Activated naive CD8-positive, alpha-beta T cell treated with anti-CD3 and anti-CD28 coated beads, Interleukin-2, amount 10 ng/mL, durations not matched to agents 7 days and 5 days (primary cell): ENCODE measurements at regions not wholly inside any gene's neighbourhood (a gene's known extent, or its start where the extent isn't known, plus 50 kb on each side); places are given as distances from the start of the nearest gene placed in this dataset.
"Not testable (repeated sequence)": the region's sequence is repeated elsewhere in the genome, so short reads cannot be mapped to it uniquely, and the experiment has no call there.

Experiments used
- ATAC-seq: fragments of 150-1000 bp; cut with Tn5 transposase; one replicate; pipeline ENCODE4 v1.10.0; 2021; ENCODE audit warnings: low read depth, moderate library complexity
- POLR2A ChIA-PET: fragments of 350-600 bp; sonication (Branson Sonifier 250); formaldehyde crosslinking; loops from one replicate; lab custom pipeline; 2021; ENCODE audit warnings: antibody characterized with exemption; lab: Charles Lee
- DNase-seq: peaks from one replicate; pipeline ENCODE4 v3.0.0; 2021
- H3K27ac Mint-ChIP-seq: one replicate; pipeline ENCODE4 v1.8.0; 2022; ENCODE audit warnings: mild to moderate bottlenecking, mixed read lengths
- H3K27me3 Mint-ChIP-seq: one replicate; pipeline ENCODE4 v1.8.0; 2022; ENCODE audit warnings: mild to moderate bottlenecking, moderate library complexity, mixed read lengths
- H3K36me3 Mint-ChIP-seq: one replicate; pipeline ENCODE4 v1.8.0; 2021; ENCODE audit warnings: mild to moderate bottlenecking, mixed read lengths
- H3K4me1 Mint-ChIP-seq: one replicate; pipeline ENCODE4 v1.8.0; 2021; ENCODE audit warnings: mixed read lengths
- H3K4me3 Mint-ChIP-seq: one replicate; pipeline ENCODE4 v1.8.0; 2022; ENCODE audit warnings: mild to moderate bottlenecking, moderate library complexity, mixed read lengths
- H3K9me3 Mint-ChIP-seq: one replicate; pipeline ENCODE4 v1.8.0; 2021; ENCODE audit warnings: mixed read lengths

DNA sequence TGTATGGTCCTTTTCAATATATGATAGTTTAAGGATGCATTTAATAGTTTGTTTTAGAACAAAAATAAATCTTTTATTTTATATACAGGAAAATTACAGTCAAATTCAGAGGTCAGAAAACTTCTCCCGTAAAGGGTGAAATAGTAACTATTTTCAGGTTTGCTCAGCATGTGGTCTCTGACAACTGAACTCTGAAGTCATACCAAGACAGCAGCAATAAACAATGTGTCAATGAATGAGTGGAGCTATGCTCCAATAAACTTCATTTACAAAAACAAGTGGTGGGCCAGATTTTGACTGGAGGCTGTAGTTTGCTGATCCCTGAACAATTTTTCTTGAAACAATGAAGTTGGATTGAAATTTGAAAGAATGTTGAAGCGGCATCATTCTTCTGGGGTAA is 123.6 kb downstream of the ZNF248 start:
- H3K4me1 Mint-ChIP-seq = no peaks in the 10 kb centered on the region
- POLR2A ChIA-PET = no interaction called here
- H3K27ac Mint-ChIP-seq = no peak overlapping the region
- DNase-seq (no peak), ATAC-seq (no peak)
- H3K36me3 Mint-ChIP-seq = no peaks in the 10 kb centered on the region
- peaks cover 3% of the 10 kb centered on the region for H3K9me3 Mint-ChIP-seq
- H3K27me3 Mint-ChIP-seq = no peaks in the 10 kb centered on the region
- H3K4me3 Mint-ChIP-seq = no peak overlapping the region

DNA sequence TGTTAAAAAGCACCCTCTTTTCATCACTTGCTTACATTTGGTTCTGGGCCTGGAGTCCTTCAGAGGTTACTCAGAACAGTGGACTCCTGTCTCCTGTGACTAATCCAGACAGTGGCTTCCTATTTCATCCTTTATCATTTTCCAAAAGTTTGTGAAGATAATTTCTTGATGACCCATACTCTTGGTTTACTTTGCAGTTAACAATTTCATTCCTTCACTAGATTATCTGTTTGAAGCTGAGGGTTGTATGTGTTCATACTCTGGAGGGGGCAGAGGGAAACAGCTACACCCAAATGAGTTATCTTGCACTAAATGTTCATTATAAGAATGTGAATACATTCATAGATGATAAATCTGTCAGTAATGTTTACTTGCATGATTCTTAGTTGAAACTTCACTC is 124.7 kb downstream of the ZNF248 start:
- DNase-seq (no peak), ATAC-seq (no peak)
- Mint-ChIP-seq H3K27me3 (no peaks in the 10 kb centered on the region), H3K27ac (no peak overlapping the region), H3K4me1 (no peaks in the 10 kb centered on the region), H3K36me3 (no peaks in the 10 kb centered on the region), H3K9me3 (peaks cover 3% of the 10 kb centered on the region), H3K4me3 (no peak overlapping the region)
- POLR2A ChIA-PET = no interaction called here

DNA sequence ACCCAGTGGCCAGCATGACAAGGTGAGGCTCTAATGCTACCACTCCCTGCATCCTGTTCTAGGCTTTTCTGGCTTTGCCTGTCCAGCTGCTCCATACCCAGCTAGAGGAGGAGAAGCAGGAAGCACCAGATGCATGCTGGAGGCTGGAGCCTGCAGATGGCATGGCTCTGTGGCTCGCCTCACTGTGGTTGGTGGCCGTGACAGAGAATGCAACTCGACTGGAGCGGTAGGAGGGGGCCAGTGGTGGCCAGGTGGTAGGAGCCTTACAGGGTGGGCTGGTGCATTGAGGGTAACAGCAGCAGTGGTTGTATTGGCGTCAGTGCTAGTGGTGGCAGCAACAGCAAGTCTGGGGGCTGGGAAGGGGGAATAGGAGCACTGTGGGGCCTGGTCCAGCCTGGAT is 128.6 kb downstream of the ZNF248 start:
- ATAC-seq = no peak
- Mint-ChIP-seq H3K9me3 (peaks cover 1% of the 10 kb centered on the region), H3K4me3 (no peak overlapping the region), H3K36me3 (no peaks in the 10 kb centered on the region), H3K27ac (no peak overlapping the region), H3K4me1 (no peaks in the 10 kb centered on the region), H3K27me3 (no peaks in the 10 kb centered on the region)
- no peak for DNase-seq
- POLR2A ChIA-PET = no interaction called here

DNA sequence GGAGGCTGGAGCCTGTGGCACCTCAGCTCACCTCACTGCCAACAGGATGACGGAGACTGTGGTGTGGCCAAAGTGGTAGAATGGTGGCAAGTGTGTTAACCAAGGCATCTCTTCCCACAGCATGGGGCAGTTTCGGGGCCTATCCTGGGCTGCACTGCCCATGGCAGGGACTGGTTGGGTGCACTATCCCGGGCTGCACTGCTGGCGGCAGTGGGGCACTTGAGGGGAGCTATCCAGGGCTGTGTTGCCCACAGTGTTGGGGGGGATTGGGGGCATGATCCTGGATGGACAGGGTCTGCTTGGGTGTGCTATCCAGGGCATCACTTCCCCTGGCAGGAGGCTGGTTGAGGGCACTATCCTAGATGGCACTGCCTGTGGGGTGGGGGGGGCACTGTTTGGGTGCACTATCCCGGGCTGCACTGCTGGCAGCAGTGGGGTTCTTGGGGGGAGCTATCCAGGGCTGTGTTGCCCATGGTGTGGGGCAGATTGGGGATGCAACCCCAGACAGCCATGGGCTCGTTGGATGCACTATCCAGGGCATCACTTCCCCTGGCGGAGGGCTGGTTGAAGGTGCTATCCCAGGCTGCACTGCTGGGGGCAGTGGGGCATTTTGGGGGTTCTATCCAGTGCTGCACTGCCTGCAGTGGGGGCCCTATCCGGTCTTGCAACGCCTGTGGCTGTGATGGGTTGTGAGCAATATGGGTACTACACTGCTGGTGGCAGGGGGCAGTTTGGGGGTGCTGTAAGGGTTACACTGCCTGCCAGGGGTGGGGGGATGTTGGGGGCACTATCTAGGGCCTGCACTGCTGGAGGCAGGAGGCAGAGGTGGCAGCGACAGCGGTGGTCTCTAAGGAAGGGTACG is 129.7 kb downstream of the ZNF248 start:
- DNase-seq (no peak), ATAC-seq (no peak)
- Mint-ChIP-seq H3K36me3 (no peaks in the 10 kb centered on the region), H3K27ac (no peak overlapping the region), H3K27me3 (no peaks in the 10 kb centered on the region), H3K4me1 (no peaks in the 10 kb centered on the region), H3K9me3 (peaks cover 1% of the 10 kb centered on the region), H3K4me3 (no peak overlapping the region)
- POLR2A ChIA-PET = no interaction called here

DNA sequence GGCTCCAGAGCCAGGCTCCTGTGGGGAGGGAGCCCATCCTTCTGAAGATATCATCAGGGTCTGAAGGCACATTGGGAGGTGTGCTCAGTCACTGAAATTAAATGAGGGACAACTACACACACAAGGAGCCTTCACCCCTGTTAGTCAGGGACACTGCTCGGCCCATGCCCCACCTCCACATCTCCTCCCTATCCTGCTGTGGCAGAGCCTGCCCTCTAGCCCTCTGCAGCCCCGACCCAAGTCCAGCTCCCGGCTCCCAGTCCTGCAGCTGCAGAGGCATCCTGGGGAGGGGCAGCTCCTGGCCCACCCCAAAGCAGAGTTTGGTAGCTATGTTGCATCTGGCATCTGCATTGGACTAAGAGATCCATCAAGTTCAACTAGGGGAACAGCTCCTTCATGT is 136.3 kb downstream of the ZNF248 start:
- Mint-ChIP-seq H3K36me3 (no peaks in the 10 kb centered on the region), H3K27me3 (no peaks in the 10 kb centered on the region), H3K27ac (no peak overlapping the region), H3K4me3 (no peak overlapping the region), H3K4me1 (no peaks in the 10 kb centered on the region), H3K9me3 (peaks cover 11% of the 10 kb centered on the region)
- ATAC-seq (no peak), DNase-seq (no peak)
- POLR2A ChIA-PET = no interaction called here

DNA sequence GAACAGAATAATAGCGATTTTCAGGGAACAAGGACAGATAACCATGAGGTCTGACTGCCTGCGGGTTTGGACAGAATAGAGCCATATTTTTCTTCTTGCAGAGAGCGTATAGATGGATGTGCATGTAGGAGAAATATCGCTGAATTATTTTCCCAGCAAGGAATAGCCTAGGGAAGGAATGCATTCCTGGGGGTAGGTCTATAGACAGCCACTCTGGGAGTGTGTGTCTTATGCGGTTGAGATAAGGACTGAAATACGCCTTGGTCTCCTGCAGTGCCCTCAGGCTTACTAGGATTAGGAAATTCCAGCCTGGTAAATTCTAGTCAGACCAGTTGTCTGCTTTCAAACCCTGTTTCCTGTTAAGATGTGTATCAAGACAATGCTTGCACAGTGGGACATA is 139.3 kb downstream of the ZNF248 start:
- H3K4me1 Mint-ChIP-seq, H3K27ac Mint-ChIP-seq, H3K27me3 Mint-ChIP-seq, DNase-seq, H3K4me3 Mint-ChIP-seq, H3K36me3 Mint-ChIP-seq, H3K9me3 Mint-ChIP-seq, ATAC-seq, POLR2A ChIA-PET: not testable (repeated sequence)

DNA sequence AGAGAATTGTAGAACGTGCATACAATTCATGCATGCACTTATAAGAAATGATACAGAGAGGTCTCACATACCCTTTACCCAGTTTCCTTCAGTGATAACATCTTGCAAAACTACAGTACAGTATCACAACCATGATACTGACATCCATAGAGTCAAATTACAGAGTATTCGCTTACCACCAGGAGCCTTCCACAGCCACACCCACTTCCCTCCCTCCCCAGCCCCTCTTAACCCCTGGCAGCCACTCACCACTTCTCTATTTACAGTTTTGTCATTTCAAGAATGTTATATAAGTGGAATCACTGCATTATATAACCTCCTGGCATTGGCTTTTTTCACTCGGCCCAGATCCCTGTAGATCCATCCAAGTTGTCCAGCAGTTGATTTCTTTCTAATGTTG is 143.8 kb downstream of the ZNF248 start:
- ATAC-seq = no peak
- POLR2A ChIA-PET = no interaction called here
- H3K4me3 Mint-ChIP-seq = no peak overlapping the region
- H3K9me3 Mint-ChIP-seq = peaks cover 6% of the 10 kb centered on the region
- no peaks in the 10 kb centered on the region for H3K36me3 Mint-ChIP-seq
- no peaks in the 10 kb centered on the region for H3K27me3 Mint-ChIP-seq
- no peak overlapping the region for H3K27ac Mint-ChIP-seq
- no peak for DNase-seq
- no peaks in the 10 kb centered on the region for H3K4me1 Mint-ChIP-seq

DNA sequence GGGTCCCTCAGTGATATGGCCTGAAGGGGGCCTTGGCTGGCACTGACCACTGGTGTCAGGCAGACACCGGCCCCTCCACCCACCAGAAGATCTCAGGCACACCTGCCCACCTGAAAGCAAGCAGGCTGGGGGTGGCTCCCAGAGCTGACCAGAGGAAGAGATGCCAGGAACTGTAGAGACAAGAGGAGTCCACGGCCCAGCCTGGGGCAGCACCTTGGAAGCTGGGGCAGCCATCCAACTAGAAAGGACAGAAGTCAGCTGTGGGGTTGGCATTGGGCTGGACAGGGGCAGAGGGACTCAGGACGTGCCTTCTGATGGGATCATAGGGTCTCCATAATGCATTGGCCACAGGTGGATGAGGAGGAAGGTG is 144.3 kb downstream of the ZNF248 start:
- Mint-ChIP-seq H3K9me3 (peaks cover 6% of the 10 kb centered on the region), H3K36me3 (no peaks in the 10 kb centered on the region), H3K4me3 (no peak overlapping the region), H3K27me3 (no peaks in the 10 kb centered on the region), H3K4me1 (no peaks in the 10 kb centered on the region), H3K27ac (no peak overlapping the region)
- POLR2A ChIA-PET = no interaction called here
- DNase-seq (no peak), ATAC-seq (no peak)

DNA sequence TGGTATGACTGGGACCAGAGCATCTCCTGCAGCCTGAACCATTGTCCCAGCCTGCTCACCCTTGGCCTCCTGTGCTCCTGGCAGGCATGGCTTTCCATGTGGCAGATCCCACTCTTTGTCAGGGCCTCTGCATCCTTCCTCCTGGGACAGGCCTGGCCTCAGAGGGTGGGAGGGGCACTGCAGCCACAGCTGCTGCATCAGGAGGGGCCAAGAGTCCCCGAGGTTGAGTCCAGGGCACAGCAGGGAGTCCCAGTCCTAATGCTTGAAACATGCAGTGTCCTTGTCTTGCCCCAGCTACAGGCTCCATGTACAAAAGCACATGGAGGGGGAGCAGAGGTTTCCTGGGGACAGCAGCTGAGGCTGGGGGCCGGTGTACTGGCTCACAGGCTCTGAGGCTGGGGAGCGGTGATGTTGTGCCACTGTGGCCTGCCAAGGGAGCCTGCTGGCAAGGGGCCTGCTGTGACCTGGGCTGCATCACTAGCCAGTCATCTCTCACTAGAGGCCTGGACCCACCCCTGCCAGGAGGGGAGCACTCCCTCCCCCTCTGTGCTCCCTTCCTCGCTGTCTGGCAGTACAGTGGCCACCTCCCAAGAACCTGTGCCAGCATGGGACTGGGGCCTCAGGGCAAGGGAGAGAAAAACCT is 144.8 kb downstream of the ZNF248 start:
- Mint-ChIP-seq H3K27me3 (no peaks in the 10 kb centered on the region), H3K36me3 (no peaks in the 10 kb centered on the region), H3K9me3 (peaks cover 3% of the 10 kb centered on the region), H3K4me1 (no peaks in the 10 kb centered on the region), H3K4me3 (no peak overlapping the region), H3K27ac (no peak overlapping the region)
- DNase-seq = no peak
- POLR2A ChIA-PET = no interaction called here
- no peak for ATAC-seq

DNA sequence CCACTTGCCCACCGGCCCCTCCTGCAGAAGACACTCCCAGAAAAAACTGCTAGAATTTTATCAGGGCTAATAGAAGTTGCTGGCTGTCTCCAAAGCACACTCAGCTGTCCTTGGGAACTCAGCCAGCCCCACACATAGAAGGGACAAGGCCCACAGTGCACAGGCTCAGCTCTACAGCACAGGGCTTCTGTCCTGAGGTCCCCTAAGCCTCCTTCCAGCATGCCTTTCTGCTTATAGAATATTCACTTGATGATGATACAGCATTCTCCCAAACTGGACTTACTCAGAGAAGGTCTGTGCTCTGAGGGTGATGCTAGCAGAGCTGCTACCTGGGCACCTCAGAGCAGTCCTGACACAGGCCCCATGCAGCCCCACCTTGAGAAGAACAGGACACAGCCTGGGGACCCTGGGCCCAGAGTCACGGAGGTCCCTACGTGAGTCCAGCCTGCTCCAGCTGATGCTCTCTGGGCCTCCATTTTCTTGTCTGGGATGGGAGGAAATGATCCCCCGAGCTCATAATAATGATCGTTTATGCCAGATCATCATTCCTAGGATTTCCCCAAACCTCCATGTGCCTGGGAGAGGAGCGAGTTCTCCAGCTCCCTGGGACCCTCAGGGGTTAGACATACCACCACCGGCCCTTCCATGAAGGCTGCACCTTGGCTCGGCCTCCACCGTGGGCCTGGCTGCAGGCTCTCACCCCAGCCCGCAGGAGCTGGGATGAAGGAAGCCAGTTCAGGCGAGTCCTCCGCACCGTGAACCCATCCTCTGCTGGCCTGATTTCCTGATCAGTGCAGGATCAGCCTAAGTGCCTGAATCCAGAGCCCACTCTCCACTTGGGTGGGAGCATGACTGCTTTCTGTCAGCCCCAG is 145.6 kb downstream of the ZNF248 start:
- no peak overlapping the region for H3K27ac Mint-ChIP-seq
- DNase-seq (no peak), ATAC-seq (no peak)
- H3K27me3 Mint-ChIP-seq = no peaks in the 10 kb centered on the region
- no peak overlapping the region for H3K4me3 Mint-ChIP-seq
- peaks cover 3% of the 10 kb centered on the region for H3K9me3 Mint-ChIP-seq
- POLR2A ChIA-PET = no interaction called here
- H3K4me1 Mint-ChIP-seq = no peaks in the 10 kb centered on the region
- H3K36me3 Mint-ChIP-seq = no peaks in the 10 kb centered on the region

DNA sequence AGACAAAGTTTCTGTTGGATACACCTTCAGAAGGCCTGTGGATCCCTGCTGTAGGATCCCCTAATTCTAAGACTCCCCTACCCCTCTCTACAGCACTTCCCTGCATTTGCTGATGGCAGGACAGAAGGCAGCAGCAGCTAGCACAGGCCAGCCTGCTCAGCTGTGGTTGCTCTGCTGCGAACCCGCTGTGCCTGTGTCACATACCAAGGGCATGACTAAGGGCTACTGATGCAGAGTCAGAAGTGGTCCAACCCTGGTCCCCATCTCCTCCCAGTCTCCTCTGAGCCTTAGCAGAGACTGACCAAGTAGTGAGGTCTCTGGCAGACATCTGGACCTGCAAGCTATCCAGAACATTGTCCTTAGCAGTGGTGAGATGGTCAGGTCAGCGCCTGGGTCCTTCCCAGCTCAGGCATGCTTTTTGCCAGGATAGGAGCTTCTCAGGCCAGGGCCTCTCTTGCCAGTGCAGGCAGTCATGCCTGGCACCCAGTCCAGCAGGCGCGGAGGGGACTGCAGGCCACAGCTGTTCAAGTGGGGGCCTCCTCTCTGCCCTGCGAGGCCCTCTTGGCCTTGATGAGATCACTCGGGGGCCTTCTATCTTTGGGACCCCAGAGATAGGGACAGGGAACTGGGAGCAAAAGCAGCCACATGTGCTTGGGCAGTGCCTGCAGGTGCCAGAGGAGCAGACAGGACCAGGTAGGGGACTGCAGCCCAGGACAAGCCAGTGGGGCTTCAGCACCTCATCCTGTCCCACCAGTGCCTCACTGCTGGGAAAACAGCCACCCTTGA is 146.4 kb downstream of the ZNF248 start:
- no peaks in the 10 kb centered on the region for H3K27me3 Mint-ChIP-seq
- peaks cover 2% of the 10 kb centered on the region for H3K9me3 Mint-ChIP-seq
- H3K27ac Mint-ChIP-seq = no peak overlapping the region
- ATAC-seq (no peak), DNase-seq (no peak)
- no peak overlapping the region for H3K4me3 Mint-ChIP-seq
- POLR2A ChIA-PET = no interaction called here
- H3K4me1 Mint-ChIP-seq = no peaks in the 10 kb centered on the region
- H3K36me3 Mint-ChIP-seq = no peaks in the 10 kb centered on the region

DNA sequence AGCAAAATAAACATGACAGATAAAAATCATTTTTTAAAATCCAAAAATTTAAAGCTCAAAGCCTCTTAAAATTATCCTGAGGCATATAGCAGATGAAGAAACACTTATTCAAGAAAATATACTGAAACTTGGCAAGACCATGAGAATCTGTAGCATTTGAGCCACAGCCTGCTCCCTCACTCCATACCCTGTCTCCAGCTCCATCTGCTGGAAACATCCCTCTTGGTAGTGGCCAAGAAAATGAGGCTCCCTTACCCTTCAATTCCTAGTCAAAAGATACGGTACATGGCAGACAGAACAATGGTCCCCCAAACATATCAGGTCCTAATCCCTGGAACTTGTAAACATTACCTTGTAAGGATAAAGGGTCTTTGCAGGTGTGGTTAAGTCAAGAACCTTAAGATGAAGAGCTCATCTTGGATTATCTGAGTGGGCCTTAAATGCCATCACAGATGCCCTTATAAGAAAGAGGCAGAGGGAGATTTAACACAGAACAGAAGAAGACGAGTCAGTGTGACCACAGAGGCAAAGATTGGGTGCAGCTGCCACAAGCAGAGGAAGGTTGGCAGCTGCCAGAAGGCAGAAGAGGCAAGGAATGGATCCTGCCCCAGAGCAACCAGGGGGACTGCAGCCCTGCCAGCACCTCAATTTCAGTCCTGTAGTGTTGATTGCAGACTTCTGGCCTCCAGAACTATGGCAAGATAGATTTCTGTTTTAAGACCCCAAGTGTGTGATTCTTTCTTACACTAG is 149.4 kb downstream of the ZNF248 start:
- H3K27me3 Mint-ChIP-seq = no peaks in the 10 kb centered on the region
- no peaks in the 10 kb centered on the region for H3K4me1 Mint-ChIP-seq
- H3K9me3 Mint-ChIP-seq = peaks cover 2% of the 10 kb centered on the region
- H3K27ac Mint-ChIP-seq = no peak overlapping the region
- no peaks in the 10 kb centered on the region for H3K36me3 Mint-ChIP-seq
- POLR2A ChIA-PET = no interaction called here
- ATAC-seq (no peak), DNase-seq (no peak)
- no peak overlapping the region for H3K4me3 Mint-ChIP-seq
